OCI-LY3 (cell line): ENCODE measurements at regions not wholly inside any gene's neighbourhood (a gene's known extent, or its start where the extent isn't known, plus 50 kb on each side); places are given as distances from the start of the nearest gene placed in this dataset.

Source experiments
- EZH2phosphoT487 ChIP-seq: fragments of 200-600 bp; shearing (Covaris generic); IDR thresholded peaks from 2 replicates; pipeline ENCODE4 v1.6.1; 2018; ENCODE audit warnings: antibody characterized with exemption, mixed run types, low read depth
- TF ChIP-seq, protein P1 (sequence below): fragments of 200-600, 300-600 bp; sonication (generic); IDR thresholded peaks from 2 replicates; pipeline ENCODE4 v1.5.1; 2014; ENCODE audit warnings: antibody characterized with exemption, low read length, low read depth

DNA sequence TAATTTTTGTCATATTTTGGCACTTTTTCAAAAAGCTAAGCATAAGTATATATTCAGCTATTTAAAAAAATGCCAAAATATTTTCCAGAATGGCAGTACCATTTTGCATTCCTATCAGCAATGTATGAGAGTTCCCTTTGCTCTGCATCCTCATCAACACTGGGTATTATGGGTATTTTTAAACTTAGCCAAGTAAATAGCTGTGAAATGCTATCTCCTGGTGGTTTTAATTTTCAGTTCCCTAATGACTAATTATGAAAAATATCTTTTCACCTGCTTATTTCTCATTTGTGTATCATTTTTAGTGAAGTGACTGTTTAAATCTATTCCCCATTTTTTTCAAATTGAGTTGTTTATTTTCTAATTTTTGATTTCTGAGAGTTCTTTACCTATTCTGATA lies 199.7 kb upstream of the NECTIN3 start:
- TF ChIP-seq, protein P1, sequence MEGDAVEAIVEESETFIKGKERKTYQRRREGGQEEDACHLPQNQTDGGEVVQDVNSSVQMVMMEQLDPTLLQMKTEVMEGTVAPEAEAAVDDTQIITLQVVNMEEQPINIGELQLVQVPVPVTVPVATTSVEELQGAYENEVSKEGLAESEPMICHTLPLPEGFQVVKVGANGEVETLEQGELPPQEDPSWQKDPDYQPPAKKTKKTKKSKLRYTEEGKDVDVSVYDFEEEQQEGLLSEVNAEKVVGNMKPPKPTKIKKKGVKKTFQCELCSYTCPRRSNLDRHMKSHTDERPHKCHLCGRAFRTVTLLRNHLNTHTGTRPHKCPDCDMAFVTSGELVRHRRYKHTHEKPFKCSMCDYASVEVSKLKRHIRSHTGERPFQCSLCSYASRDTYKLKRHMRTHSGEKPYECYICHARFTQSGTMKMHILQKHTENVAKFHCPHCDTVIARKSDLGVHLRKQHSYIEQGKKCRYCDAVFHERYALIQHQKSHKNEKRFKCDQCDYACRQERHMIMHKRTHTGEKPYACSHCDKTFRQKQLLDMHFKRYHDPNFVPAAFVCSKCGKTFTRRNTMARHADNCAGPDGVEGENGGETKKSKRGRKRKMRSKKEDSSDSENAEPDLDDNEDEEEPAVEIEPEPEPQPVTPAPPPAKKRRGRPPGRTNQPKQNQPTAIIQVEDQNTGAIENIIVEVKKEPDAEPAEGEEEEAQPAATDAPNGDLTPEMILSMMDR = no peak
- TF ChIP-seq EZH2phosphoT487 = no peak
